ENCODE measurements at regions not wholly inside any gene's neighbourhood (a gene's known extent, or its start where the extent isn't known, plus 50 kb on each side); places are given as distances from the start of the nearest gene placed in this dataset.

DNA sequence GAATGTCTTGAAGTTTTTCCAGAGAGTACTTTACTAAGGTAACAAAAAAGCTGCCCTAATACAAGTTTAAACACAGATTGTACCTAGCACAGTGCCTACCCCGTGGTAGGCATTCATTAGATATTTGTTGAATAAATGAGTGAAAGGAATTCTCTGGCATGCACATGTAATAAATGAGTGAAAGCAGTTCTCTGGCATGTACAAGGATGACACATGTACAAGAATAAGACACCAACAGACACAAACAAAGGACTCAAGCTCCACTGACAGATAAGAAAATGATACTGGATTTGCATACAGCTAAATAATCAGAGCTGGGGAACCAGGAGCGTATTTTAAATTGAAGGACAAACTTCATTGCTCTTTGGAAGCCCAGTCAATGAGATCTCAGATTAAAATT is 535.8 kb downstream of the EFNA5 start:
- DNase-seq: no peak

DNA sequence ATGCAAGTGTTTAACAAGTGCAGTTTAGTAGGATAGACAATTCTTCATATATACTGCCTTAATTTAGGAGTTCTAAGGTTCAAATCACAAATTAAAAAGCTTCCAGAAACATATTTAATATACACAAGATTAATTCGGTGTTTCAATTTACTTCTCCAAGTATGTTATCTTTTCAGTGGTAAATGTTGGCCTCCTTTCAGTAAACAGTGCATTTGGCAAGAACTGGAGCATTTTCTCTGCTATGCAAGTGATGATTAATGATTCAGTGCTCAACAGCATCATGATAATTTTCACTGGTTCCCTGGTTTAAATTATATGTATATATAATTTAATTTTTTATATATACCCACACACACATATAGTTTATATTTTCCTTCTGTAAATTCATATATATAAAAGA is 541.7 kb downstream of the EFNA5 start:
- no peak for DNase-seq

DNA sequence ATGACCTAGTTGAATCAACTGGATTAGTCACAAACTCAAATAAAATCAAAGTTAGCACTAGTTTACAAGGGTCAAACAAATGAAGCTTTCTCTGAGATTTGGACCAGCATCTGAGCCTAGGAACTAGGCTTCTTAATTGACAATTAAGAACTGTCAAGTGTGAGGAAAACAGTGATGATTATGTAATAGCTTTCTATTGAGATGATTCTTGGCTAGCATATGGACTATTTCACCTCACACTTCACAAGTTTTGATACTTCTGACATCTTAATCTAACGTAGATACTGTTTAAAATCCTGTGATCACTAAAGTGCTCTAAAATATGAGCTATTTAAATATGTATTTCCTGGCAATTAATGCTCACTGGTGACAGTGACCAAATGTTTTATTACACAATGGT is 542.9 kb downstream of the EFNA5 start:
- no peak for DNase-seq

DNA sequence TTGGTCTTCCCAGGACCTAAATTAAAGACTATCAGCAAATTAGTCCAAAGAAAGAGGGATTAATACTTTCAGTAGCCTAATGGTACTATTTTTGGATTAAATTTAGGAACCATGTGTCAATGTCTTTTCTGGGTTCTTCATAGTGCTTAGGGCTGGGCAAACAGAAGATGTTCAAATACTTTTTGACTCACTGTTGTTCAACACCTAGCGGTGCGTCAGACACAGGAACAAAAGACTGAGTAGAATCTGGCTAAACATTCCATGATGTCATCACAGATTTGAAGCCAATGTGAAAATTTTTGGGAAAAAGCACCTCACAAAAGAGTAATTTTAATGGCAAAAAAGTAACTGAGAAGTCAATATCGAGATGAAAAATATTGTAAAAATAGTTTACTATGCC is 544.4 kb downstream of the EFNA5 start:
- no peak for DNase-seq

DNA sequence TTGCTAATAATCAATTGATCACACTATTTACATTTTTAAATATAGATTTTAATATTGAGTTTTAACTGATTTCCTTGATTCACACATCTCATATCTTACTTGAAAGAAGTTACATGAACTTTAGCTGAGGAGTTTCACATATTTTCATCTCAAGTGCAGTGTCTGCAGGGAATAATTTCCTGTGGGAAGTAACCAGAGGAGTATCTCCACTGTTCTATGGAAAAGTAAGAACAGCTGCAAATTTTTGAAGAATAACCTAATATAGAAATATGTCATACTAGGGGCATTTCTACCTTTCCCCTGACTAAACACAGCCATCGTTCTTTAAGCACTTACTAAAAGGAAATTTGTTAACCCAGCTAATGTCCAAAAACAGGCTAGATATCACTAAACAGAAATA is 546.4 kb downstream of the EFNA5 start:
- no peak for DNase-seq

DNA sequence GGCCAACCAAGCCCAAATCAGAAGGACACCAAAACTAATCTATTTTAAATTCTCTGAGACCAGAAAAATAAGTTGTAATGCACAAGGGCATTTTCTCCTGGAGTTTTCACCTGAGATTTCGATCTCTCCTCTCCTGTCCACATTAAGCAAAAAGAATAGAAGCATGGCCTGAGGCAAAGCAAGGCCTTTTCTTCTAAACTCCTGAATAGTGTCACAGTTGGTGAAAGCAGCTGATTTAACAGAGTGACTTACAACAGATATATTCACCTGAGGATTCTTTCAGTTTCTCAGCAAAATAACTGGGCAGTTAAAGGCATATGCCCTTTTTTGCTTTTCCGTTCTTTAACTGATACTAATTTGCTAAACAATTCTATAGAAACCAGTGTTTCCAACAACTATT is 547.7 kb downstream of the EFNA5 start:
- DNase-seq: no peak

DNA sequence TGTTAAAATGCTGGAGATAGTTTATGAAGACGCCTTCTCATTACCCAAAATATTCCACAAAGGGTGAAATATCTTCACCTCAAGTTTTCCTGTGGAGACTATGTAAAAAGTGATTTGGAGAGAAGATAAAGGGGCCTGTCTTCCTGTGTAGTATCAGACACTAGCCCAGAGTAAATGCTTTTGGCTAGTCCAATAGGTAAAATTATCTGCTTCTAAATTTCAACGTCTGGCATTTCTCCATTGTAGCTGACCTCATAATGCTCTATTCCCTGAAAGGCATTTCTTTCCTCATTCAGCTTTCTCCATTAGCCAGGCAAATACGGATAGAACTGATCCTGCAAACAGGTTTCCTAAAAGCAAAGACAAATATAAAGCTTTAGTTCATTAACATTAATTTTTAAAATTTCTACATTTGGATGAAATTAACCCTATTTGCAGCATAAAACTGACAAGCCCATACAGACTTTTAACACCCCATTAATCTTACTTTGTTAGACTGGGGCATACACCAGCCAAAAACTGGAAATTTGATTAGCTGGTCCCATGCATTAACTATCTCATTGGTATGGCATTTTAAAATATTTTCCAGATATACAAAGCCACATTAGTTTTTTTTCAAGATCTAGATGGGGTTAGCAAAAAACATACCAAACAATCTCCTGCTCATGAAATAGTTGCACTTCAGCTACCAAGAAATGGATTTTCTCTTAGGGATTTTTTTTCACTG is 548.8 kb downstream of the EFNA5 start:
- no peak for DNase-seq

DNA sequence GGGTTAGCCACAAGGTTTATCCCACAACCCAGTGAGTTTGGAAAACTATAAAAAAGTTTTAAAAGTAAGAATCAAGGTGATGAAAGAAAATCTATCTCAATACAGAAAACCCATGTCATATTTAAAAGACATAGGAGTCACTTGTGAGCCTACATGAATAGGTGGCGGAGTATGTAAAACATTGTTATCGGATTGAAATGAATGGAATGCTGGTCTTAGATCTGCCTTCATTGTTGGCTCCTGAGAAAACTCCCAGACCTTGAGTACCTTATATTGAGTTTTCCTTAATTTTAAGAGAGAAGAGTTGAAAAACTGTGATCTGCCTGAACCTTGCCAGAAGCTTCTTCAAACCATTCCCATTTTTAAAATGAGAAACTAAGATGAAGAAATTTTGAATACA is 551.1 kb downstream of the EFNA5 start:
- DNase-seq: no peak

DNA sequence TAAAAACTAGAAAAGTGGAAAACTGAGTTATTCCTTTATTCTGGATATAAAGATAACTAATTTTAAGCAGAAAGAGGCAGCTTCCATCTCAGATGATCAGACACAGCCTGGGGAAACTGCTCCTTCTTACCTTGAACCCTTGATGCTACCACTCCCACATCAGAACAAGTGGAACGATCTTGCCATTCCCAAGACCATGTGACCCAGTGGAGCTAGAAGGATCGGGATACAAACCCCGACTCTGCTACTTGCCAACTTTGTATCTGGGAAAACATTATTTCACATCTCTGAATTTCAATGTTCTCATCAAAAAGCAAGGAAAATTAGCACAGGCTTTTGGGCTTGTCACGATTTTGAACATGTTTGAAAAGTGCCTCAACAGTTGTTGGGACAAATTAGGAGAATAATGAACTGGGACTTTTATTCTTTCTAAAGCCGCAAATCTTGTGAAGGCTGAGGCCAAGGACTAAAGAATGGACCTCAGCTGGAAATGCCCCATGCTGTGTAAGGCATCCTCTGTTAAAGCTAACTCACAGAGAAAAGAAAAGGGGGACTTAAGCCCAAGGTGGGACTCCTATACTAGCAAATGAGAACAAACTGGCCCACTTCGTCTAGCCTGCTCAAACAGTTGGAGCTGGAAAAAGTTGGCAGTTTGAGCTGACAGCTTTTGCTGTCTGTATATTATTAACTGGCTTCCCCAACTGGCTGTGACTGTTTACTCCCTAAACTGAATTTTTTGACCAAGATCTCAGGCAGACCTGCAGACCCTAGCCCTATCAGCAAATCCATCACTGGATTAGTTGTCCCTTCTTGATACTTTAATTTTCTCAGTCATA is 552.3 kb downstream of the EFNA5 start:
- no peak for DNase-seq

DNA sequence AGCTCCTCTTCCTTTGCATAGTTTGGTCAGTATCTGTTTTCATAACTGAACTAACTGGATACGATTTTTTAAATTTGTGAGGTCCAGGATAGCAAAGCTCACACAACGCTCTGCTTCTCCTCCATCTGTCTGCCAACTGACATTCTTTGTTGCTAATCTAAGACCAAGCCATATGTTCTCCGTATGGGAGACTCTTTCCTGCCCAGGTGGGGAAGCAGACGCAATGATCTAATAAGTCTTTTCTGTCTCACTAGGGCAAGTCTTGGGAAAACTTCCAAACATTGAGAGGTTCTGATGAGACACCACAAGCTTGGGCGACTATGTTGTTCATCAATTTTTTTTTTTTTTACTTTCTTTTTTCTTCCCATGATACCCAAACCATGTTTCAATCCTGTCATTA is 558.5 kb downstream of the EFNA5 start:
- DNase-seq: no peak

DNA sequence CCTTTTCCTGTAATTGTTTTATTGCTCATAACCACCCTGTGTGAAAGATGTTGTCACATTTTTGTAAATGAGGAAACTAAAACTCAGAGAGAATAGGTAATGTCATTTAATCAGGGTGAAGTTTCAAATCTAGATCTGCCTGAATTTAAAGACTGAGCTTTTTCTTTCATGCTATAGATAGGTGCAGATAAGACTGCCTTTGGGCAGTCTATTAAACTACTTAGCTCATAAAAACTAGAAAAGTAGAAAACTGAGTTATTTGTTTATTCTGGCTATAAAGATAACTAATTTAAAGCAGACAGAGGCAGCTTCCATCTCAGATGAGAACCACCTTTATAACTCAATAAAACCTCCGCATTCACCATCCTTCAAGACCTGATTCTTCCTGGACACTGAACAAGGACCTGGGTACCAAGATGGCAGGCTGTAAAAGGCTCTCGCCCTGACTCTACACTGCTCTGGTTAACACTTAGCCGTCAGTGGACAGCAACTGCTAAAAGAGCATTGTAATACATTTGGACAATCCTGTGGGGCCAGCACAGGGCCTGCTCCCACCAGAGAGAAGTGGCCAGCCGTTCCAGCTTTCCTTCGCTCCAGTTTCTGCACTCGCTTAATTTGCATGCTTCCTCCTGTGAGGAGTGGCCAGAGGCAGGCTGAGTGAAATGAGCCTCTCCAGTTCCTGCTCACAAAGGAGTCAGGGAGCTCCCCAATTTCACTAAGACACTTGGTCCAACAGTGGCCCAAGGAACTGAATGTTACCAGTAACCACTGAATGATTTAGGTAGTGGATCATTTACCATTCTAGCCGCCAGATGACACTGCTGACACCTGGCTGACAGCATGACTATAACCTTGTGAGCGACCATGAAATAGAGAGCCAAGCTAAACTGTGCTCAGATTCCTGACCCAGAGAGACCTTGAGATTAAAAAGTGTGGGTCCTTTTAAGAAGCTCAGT is 566.4 kb downstream of the EFNA5 start:
- DNase-seq: no peak

DNA sequence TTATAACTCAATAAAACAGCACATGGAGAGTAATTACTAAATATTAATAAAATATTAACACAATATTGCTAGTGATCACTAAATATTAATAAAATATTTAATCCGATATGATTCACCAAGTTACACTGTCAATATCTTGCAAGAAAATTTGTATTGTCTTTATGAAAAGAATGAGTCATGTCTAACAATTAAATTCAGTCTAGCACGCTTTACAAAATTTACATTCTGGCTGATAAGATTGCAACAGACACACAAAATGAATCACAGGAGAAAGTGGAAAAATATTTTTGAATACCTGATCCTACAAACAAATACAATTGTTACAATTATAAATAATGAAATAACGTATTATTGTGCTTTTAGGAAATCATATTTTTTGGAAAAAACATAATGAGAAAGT is 567.2 kb downstream of the EFNA5 start:
- DNase-seq: no peak

DNA sequence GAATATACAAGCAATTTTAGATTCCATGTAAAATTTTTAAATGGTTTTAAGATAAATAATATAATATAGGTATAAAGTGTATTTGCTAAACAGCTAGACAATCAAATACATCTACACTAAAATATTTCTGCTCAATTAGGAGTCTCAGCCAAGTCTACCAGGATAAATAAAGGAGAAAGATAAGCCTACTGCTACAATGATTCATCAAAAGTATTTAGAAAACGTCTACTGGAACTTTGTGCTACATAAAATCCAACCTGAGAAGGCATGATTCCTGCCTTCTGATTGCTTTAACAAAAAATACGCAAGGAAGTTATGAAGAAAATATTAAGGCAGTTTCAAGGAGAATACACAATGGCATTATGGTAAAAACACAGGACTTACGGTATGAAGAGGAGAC is 570.6 kb downstream of the EFNA5 start:
- DNase-seq: no peak

DNA sequence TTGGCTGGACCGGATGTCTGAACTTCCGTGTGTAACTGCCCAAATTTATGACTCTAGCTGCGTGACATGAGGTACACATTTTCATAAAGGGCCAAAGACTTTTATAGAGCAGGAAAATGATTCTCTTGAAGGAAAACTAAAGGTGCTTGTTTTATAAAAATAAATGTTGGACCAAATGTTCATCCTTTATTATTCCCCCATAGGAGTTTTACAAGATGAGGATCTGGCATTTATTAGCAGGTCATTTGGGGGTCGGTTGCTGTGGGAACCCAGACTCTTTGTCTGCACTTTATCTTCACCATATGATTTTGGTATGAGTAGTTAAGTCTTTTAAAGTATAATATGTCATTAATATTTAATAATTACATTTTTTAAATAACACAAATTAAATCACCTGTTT is 571.2 kb downstream of the EFNA5 start:
- DNase-seq: no peak

DNA sequence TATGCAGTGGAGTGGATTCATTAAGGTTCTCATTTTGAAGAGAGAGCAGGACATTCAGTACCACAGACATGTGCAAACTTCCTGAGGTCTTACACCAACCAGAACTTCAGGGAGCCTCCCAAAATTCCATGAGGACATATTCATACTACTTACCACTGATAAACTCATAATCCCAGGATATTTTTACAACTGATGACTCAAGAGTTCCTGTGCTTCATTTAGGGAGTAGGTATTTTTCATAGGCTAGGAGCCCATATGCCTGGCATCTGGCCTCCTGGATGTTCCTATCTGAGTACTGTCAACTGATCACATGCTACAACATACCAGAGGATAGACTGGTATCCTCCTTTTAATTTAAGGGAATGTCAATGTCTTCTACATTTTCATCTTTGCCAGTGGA is 578.0 kb downstream of the EFNA5 start:
- no peak for DNase-seq

DNA sequence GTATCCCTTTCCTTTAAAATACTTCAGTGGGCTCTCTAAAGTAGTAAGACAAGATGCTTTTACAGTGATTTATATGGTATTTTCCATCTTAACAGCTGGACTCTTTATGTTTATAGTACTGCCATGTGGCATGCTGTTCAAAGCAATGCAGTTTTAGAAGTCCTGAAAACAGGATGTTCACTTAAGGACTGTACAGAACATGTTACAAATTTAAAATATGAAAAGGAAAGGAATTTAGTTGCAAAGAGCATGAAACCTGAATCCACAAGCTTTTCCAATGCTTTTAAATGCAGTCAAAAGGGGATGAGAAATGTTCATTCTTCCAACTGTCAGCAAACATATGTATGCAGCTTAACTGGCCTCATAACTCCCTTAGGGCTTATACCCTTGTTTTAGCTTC is 580.2 kb downstream of the EFNA5 start:
- no peak for DNase-seq

DNA sequence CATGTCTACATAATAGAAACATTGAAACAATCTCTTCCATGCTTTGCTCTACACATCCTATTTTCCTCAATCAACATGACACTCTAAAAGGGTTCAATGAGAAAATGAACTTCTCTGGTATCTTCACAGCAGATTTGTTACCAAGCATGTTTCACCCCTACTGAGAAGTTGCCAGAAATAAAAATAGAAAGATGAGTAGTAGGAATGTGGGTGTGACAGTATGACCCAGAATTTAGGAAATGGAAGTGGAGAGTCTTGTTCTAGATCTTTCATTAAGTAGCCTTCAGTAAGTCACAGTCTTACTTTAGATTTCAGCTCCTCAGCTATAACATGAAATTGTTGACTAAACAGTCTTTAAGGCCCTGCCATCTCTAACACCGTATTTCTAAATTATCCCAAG is 581.8 kb downstream of the EFNA5 start:
- DNase-seq: no peak

DNA sequence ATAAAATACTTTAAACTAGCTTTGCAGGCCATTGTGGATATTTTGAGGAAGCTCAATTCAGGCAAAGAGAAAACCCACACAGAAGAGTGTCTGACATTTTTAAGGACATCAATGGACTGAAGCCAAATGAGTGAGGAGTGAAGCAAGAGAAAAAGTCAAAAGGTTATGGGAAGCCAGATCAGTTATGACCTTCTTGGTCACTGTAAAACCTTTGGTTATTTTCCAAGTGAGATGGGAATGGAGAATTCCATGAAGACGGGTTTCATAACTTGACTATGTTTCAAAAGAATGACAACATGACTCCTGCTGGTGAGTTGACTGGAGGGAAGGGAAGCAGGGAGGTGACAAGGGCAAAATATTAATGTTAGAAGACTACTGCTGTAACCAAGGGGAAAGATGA is 585.2 kb downstream of the EFNA5 start:
- DNase-seq: no peak

DNA sequence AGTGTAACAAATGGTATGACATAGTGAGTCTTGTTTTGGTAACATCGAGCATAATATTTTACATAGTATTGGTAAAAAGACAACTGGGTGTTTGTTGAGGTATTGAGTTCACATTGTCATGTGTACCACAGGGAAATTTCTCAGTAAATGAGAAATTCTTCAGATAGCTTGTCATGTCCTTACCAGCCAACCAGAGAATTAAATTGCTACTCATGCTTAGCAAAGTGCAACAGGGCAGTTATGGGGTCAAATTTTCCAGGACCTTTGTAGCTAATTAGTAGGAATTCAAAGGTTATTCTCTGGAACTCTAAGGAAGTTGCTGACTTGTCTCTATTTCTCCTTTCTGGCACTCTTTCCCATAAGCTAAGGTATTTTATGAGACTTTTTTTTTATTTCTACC is 595.7 kb downstream of the EFNA5 start:
- DNase-seq: no peak

DNA sequence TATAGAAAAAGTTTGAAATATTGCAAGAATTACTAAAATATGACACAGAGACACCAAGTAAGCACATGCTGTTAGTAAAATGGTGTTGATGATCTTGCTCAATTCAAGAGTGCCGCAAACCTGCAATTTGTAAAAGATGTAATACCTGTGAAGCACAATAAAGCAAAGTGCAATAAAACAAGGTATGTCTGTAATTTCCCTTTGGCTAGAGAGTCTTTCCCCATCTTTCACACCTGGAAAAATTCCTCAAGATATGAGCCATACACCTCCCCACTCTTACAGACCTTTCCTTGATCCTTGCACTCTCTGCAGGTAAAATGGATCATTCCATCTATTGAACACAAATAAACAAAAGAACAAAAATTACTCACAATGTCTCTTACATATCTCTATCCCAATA is 597.8 kb downstream of the EFNA5 start:
- no peak for DNase-seq

DNA sequence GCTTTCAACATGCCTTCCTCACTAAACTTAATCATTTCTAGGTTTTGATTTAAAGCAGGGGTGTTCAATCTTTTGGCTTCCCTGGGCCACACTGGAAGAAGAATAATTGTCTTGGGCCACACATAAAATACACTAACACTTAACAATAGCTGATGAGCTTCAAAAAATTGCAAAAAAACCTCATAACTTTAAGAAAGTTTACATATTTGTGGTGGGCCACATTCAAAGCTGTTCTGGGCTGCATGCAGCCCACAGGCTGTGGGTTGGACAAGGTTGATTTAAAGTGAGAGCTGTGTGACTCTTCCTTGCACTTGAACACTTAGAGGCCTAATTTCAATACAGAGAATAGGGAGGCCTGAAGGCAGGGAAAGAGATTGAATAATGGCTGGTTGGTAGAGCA is 598.3 kb downstream of the EFNA5 start:
- no peak for DNase-seq

DNA sequence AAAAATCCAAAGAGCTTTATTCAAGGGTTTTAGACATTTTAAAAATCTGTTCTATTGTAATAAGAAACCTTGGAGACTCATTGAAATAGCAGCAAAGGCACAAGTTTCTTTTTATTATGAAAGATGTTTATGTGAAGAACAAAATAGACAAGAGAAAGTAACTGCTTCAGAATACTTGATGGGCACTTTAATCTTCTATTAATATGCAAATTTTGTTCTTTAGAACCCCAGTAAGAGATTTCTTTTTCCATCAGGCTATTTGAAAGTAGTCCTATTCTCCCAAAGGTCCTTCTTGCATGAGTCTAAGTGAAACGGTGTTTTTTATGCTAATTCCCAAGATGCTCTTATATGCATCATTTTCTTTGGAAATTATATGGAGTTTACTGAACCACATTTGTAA is 602.0 kb downstream of the EFNA5 start:
- no peak for DNase-seq

DNA sequence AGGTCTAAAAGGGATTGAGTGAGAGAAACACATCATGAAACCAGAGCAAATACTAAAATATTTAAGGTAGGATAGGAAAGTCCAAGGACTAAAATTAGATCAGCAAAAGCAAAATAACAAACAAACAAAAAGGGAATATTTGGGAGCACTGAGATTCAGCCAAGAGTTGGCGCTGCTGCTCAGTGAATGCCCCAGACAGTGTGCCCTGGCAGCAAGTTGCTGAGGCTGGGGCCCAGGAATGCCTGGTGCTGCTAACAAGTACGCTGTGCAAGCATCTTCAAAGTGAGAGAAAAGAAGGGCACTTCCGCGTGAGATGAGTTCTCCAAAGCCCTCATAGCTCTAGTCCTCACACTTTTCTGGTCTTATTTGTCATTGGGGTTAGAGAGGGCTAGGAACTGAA is 603.3 kb downstream of the EFNA5 start:
- no peak for DNase-seq

DNA sequence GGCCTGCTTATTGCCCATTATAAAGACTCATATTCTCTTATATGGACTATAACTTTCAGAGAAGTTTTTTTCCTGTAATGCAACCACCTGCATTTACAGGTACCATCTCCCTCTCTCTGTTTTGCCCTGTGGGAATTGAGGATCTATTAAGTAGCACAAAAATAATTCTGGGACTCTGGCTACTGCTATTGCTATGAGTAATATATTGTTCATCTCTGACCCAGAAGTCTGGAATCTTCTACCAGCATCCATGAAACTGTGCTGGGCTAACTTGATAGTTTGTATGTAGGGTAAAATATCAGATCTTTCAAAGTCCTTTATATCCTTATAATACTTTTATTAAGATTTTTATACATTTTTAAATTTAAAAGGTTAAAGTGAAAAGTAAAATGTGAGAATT is 607.2 kb downstream of the EFNA5 start:
- no peak for DNase-seq

All from GDM1 (cell line).